GM18508 (cell line): ENCODE measurements at regions not wholly inside any gene's neighbourhood (a gene's known extent, or its start where the extent isn't known, plus 50 kb on each side); places are given as distances from the start of the nearest gene placed in this dataset.
"Not testable (repeated sequence)": the region's sequence is repeated elsewhere in the genome, so short reads cannot be mapped to it uniquely, and the experiment has no call there.

Source experiments
- ATAC-seq: cut with Tn5 transposase; IDR thresholded peaks from one replicate; pipeline ENCODE4 v1.9.1; 2021; ENCODE audit warnings: moderate number of reproducible peaks; ENCODE audit not compliant: insufficient read depth, unreplicated experiment

- no peak for ATAC-seq
These were observed 228.4 kb downstream of the SEC16B start for GRCh38 chr1:177741476-177741875.

DNA sequence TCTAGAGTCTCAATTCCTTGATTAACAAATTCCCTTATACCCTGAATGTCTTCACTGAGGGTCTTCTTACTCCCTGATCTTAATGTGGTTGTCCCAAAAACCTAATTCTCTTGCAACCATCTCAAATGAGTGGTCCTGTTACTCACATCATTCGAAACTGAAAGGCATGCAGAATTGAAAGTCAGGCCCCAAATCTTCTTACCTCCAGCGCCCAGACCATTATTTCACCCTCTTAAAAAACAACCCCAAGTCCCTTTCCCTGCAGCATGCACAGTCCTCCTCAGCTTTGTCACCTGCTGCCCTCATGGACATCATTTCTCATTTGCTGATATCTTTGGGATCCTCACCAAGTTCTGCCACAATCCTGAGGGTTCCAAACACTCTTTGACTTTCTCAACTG is 230.1 kb downstream of the SEC16B start:
- no peak for ATAC-seq

- ATAC-seq: no peak
These were observed 232.4 kb downstream of the SEC16B start for GRCh38 chr1:177737456-177737855.

DNA sequence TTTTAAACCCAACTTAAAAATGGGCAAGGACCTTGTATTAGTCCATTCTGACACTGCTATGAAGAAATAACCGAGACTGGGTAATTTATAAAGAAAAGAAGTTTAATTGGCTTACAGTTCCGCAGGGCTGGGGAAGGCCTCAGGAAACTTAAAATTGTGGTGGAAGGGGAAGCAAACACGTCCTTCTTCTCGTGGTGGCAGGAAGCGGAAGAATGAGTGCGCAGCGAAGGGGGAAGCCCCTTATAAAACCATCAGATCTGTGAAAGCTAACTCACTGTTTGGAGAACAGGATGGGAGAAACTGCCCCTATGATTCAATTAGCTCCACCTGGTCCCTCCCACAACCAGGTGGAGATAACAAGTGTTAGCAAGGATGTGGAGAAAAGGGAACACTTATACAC is 237.7 kb downstream of the SEC16B start:
- ATAC-seq: no peak

- no peak for ATAC-seq
These were observed 240.2 kb downstream of the SEC16B start for GRCh38 chr1:177729646-177730045.

DNA sequence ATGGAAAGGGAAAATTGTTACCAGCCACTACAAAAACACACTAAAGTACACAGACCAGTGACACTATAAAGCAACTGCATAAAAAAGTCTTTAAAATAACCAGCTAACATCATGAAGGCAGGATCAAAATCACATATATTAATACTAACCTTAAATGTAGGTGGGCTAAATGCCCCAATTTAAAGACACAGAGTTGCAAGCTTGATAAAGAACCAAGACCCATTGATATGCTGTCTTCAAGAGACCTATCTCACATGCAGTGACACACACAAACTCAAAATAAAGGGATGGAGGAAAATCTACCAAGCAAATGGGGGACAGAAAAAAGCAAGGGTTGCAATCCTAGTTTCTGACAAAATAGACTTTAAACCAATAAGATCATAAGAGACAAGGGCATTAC is 246.3 kb downstream of the SEC16B start:
- ATAC-seq: no peak

GRCh38 chr1:177710696-177711620 is 258.9 kb downstream of the SEC16B start:
- no peak for ATAC-seq

GRCh38 chr1:177708406-177708805 is 261.5 kb downstream of the SEC16B start:
- ATAC-seq: no peak

- no peak for ATAC-seq
These were observed 262.9 kb downstream of the SEC16B start for GRCh38 chr1:177706977-177707376.

- ATAC-seq: no peak
These were observed 264.0 kb downstream of the SEC16B start for GRCh38 chr1:177705839-177706238.

- no peak for ATAC-seq
These were observed 265.9 kb downstream of the SEC16B start for GRCh38 chr1:177703888-177704446.

- ATAC-seq: no peak
These were observed 268.1 kb downstream of the SEC16B start for GRCh38 chr1:177701654-177702353.

DNA sequence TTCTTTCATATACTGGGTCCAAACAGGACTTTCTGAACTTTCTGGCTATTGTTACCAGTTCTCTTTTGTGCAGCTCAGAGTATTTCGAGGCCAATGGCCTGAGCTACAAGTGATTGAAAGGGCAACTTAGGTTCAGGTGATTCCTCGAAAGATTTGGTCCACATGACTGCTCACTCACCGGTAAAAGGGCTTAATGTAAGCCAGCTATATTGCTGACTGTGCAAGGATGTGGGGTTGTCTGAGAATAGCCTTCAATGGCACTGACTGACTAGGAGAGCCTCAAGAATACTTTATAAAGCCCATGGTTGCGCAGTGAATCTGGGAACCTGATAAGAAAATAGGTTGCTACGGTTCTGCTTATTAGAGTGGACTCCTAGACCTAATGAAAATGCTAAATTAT is 269.0 kb downstream of the SEC16B start:
- ATAC-seq: no peak

GRCh38 chr1:177690996-177691395 is 278.9 kb downstream of the SEC16B start:
- ATAC-seq: no peak

DNA sequence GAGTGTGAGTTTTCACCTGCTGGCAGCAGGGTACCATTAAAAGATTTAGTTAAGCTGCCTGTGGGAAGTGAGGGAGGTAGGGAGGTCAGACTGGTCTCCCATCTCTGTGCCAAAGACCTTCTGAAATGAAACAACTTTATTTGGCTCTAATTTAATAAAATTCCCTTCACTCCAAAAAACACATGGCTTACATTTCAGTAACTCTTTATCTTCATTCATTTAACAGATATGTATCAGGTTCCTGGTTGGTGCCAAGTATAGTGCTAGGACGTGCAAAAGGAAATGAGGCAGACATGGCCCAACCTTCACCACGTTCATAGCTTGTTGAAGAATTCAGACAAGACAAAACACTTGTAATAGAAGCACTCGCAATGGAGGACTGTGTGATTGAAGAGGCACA is 282.3 kb downstream of the SEC16B start:
- no peak for ATAC-seq

- no peak for ATAC-seq
These were observed 282.9 kb downstream of the SEC16B start for GRCh38 chr1:177686933-177687332.

DNA sequence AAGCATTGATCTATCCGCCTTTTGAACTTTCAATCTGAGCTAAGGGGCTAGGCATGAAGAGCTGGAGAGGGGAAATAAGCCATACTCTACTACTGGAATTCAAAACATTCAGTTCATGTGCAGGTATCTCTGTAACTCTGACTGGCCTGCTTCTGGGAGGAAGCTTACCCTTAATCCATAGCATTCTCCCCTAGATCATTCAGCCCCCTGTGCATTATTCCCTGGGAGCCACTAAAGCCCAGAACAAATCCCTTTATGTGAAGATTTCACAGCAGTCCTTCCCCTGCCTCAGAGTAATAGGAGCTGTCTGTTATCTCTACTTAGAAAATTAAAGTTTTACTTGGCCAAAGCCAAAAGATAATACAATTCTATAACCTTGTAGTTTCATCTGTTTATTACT is 300.7 kb downstream of the SEC16B start:
- no peak for ATAC-seq

DNA sequence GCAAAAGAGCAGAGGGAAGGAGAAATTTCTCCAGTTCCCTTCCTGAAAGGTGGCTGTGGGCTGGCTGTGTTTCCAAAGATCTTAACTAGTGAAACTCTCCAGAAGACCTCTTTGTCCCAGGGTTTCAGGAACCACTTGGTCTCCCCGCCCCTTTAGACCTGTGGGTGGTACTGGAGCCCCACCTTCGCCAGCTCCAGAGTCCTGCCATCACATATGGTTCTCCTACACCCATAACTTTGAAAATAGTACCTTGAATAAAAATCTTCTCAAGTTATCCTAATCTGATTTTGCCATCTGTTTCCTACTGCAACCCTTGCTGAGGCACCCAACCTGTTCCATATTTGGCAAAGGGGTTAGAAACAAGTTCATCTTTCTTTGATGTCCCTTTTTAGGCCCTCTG is 303.9 kb downstream of the SEC16B start:
- ATAC-seq: no peak

DNA sequence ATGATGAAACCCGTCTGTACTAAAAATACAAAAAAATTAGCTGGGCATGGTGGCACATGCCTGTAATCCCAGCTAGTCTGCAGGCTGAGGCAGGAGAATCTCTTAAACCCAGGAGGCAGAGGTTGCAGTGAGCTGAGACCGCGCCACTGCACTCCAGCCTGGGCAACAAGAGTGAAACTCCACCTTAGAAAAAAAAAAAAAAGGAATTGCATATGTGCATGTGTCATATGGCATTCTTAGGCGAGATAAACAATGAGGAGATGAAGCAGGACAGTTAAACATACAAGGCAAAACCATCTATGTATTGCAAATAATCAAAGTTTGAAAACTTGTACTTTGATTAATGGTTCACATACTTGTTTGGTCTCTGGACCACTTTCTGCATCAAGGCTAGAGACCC is 305.1 kb downstream of the SEC16B start:
- ATAC-seq: not testable (repeated sequence)

- no peak for ATAC-seq
These were observed 309.7 kb downstream of the SEC16B start for GRCh38 chr1:177660188-177660587.

DNA sequence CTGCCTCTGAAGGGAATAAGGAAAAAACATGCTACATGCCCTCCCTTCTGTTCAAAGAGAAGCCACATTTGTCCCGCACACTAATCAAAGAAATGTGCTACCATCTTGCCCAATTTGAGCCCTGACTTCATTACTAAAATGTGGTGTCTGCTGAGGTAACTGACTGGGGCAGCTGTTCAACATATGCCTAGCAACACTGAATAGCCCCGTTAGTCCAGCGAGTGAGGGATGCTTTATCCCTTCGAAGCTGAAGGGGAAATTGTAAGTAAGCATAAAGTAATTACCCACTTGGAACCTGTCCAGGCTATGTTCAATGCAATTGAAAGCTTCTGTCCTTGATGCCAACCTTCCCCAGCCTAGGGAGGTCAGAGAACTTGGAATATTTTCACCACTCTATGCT is 310.6 kb downstream of the SEC16B start:
- ATAC-seq: no peak
